Ovary (tissue), 7 donors: ENCODE measurements at regions not wholly inside any gene's neighbourhood (a gene's known extent, or its start where the extent isn't known, plus 50 kb on each side); places are given as distances from the start of the nearest gene placed in this dataset.

Source experiments
- DNase-seq, 5 donors: peaks; one replicate each; pipeline ENCODE4 v3.0.0-alpha.2; 2019 to 2020
- H3K27ac ChIP-seq, 2 donors: fragments of 200-600 bp; one replicate each; pipeline versions ENCODE4 v1.5.1 to v1.8.0; 2019 to 2022
- H3K27me3 ChIP-seq: fragments of 200-600 bp; one replicate; pipeline ENCODE4 v1.8.0; 2022
- H3K36me3 ChIP-seq: fragments of 200-600 bp; sonication (generic); one replicate; pipeline ENCODE4 v1.5.1; 2019
- H3K4me1 ChIP-seq: one replicate; pipeline ENCODE4 v1.8.1; 2013; ENCODE audit warnings: mild to moderate bottlenecking, moderate library complexity; ENCODE audit not compliant: insufficient read depth
- H3K4me3 ChIP-seq: fragments of 200-600 bp; sonication (generic); one replicate; pipeline ENCODE4 v1.5.1; 2017
- H3K9me3 ChIP-seq, 2 donors: fragments of 200-600 bp in 1 of 2; sonication (generic) in 1 of 2; one replicate each; pipeline versions ENCODE4 v1.5.1 to v1.8.1; 2013 to 2019; ENCODE audit warnings: mild to moderate bottlenecking in 1 of 2, moderate library complexity in 1 of 2
- CTCF ChIP-seq, 3 donors: fragments of 450-650 bp in 2 of 3; fragments of 200-600 bp in 1 of 3; IDR thresholded peaks; one replicate each; pipeline versions ENCODE4 v1.5.1 to v1.8.0; 2016 to 2022; ENCODE audit warnings: antibody characterized with exemption in 3 of 3, mild to moderate bottlenecking in 1 of 3
- EP300 ChIP-seq: sonication (generic); formaldehyde crosslinking; IDR thresholded peaks from one replicate; pipeline ENCODE4 v1.6.1; 2017; ENCODE audit warnings: antibody characterized with exemption
- POLR2A ChIP-seq: fragments of 450-650 bp; IDR thresholded peaks from one replicate; pipeline ENCODE4 v1.6.1; 2017; ENCODE audit warnings: antibody characterized with exemption, mild to moderate bottlenecking, moderate library complexity
- WGBS, 3 donors: extraction: QIAGEN DNeasy Blood & Tissue Kit in 1 of 3; methylation state at CpG; one replicate each; pipeline versions ENCODE4 v1.1.5 to v1.1.7; 2013 to 2017; 5-methylcytosine and 5-hydroxymethylcytosine counted together
- intact Hi-C, 4 donors: fragments of 100-400 bp; cut with DNase I; formaldehyde crosslinking; loops; one replicate each; pipeline versions ENCODE4 v1.11.0 to v1.15.1; 2022 to 2023
- donor health status: DM: no; HTN: no; CAD: no; lungs with moderate emphysema.
- donor health status: DM: no; HTN: no; CAD: no.
- donor health status: Bipolar disorder and iron deficiency.
- donor health status: DM: no; HTN: no; CAD: no.
- donor health status: DM: yes; HTN: yes; CAD: no.

GRCh38 chr1:222127096-222127495, 385.2 kb upstream of the DUSP10 start:
- intact Hi-C loops = no loop called here

GRCh38 chr1:222126052-222126451, 384.2 kb upstream of the DUSP10 start:
- H3K4me1 ChIP-seq = no peaks in the 10 kb centered on the region
- no peak overlapping the region for H3K27ac ChIP-seq
- no peaks in the 10 kb centered on the region for H3K27me3 ChIP-seq
- DNase-seq = no peak
- H3K36me3 ChIP-seq = no peaks in the 10 kb centered on the region
- TF ChIP-seq CTCF (IDR thresholded peaks at IDR 0.05) (no peak), EP300 (no peak), POLR2A (no peak)
- H3K9me3 ChIP-seq = no peaks in the 10 kb centered on the region
- H3K4me3 ChIP-seq = no peak overlapping the region
- WGBS, 3 donors = 88 to 91% (median 89%) methylated on average over 4 of the region's 4 CpGs
- intact Hi-C loops = no loop called here

More at GRCh38 chr1:222127096-222127495, 385.2 kb upstream of the DUSP10 start:
- H3K27ac ChIP-seq = no peak overlapping the region
- TF ChIP-seq EP300 (no peak), CTCF (IDR thresholded peaks at IDR 0.05) (no peak), POLR2A (no peak)
- no peaks in the 10 kb centered on the region for H3K36me3 ChIP-seq
- no peak overlapping the region for H3K4me3 ChIP-seq
- WGBS, 3 donors = 74 to 90% (median 81%) methylated on average over 2 of the region's 2 CpGs
- no peak for DNase-seq
- no peaks in the 10 kb centered on the region for H3K4me1 ChIP-seq
- no peaks in the 10 kb centered on the region for H3K27me3 ChIP-seq
- H3K9me3 ChIP-seq = no peaks in the 10 kb centered on the region

- Histone ChIP-seq H3K4me1 (no peaks in the 10 kb centered on the region), H3K4me3 (no peak overlapping the region), H3K27ac (no peak overlapping the region), H3K36me3 (no peaks in the 10 kb centered on the region), H3K9me3 (no peaks in the 10 kb centered on the region), H3K27me3 (no peaks in the 10 kb centered on the region)
- WGBS, 3 donors = 24 to 38% (median 34%) methylated on average over 1 of the region's 1 CpG
- TF ChIP-seq CTCF (IDR thresholded peaks at IDR 0.05) = no peak
- no peak for TF ChIP-seq EP300
- no peak for TF ChIP-seq POLR2A
- no peak for DNase-seq
- intact Hi-C loops = no loop called here
These were observed 382.7 kb upstream of the DUSP10 start for GRCh38 chr1:222124602-222125001.

- TF ChIP-seq CTCF (IDR thresholded peaks at IDR 0.05) (no peak), POLR2A (no peak), EP300 (no peak)
- no peaks in the 10 kb centered on the region for H3K36me3 ChIP-seq
- intact Hi-C loops = no loop called here
- DNase-seq = no peak
- no peaks in the 10 kb centered on the region for H3K27me3 ChIP-seq
- no peaks in the 10 kb centered on the region for H3K9me3 ChIP-seq
- H3K4me1 ChIP-seq = no peaks in the 10 kb centered on the region
- 73 to 89% (median 88%) methylated on average over 2 of the region's 2 CpGs for WGBS, 3 donors
- H3K4me3 ChIP-seq = no peak overlapping the region
- H3K27ac ChIP-seq = no peak overlapping the region
These were observed 381.2 kb upstream of the DUSP10 start for GRCh38 chr1:222123111-222123510.

- WGBS, 3 donors = 71 to 81% (median 75%) methylated on average over 2 of the region's 2 CpGs
- Histone ChIP-seq H3K27ac (no peak overlapping the region), H3K4me1 (no peaks in the 10 kb centered on the region), H3K36me3 (no peaks in the 10 kb centered on the region), H3K4me3 (no peak overlapping the region), H3K9me3 (no peaks in the 10 kb centered on the region), H3K27me3 (no peaks in the 10 kb centered on the region)
- no peak for DNase-seq
- no peak for TF ChIP-seq CTCF (IDR thresholded peaks at IDR 0.05)
- no peak for TF ChIP-seq EP300
- TF ChIP-seq POLR2A = no peak
- intact Hi-C loops = no loop called here
These were observed 375.9 kb upstream of the DUSP10 start for GRCh38 chr1:222117809-222118208.
